Choroid plexus epithelial cell (primary cell): ENCODE measurements at regions not wholly inside any gene's neighbourhood (a gene's known extent, or its start where the extent isn't known, plus 50 kb on each side); places are given as distances from the start of the nearest gene placed in this dataset.

Experiments
- DNase-seq: peaks from one replicate; pipeline ENCODE4 v3.0.0-alpha.2; 2010; ENCODE audit warnings: low read depth
- H3K4me3 ChIP-seq: 2 replicates; pipeline ENCODE4 v1.5.1; 2011; ENCODE audit warnings: low read depth, mild to moderate bottlenecking, control low read depth, low read length, moderate library complexity
- CTCF ChIP-seq: conservative IDR thresholded peaks from 2 replicates; pipeline ENCODE4 v1.5.1; 2011; ENCODE audit warnings: low read depth, mild to moderate bottlenecking, control low read depth, inconsistent platforms, low read length, moderate library complexity

GRCh38 chr1:175844877-175845276 is 101.5 kb upstream of the TNR start:
- H3K4me3 ChIP-seq = no peak overlapping the region
- DNase-seq = no peak
- no peak for TF ChIP-seq CTCF

- TF ChIP-seq CTCF = no peak
Observed at GRCh38 chr1:175842550-175842949, 99.2 kb upstream of the TNR start.

GRCh38 chr1:175841738-175842187 is 98.4 kb upstream of the TNR start:
- H3K4me3 ChIP-seq = no peak overlapping the region
- DNase-seq = no peak
- no peak for TF ChIP-seq CTCF

More at GRCh38 chr1:175842550-175842949, 99.2 kb upstream of the TNR start:
- H3K4me3 ChIP-seq = no peak overlapping the region
- no peak for DNase-seq

GRCh38 chr1:175840787-175841186 is 97.4 kb upstream of the TNR start:
- DNase-seq = no peak
- H3K4me3 ChIP-seq = no peak overlapping the region
- no peak for TF ChIP-seq CTCF

GRCh38 chr1:175839779-175840669 is 96.6 kb upstream of the TNR start:
- TF ChIP-seq CTCF = no peak
- H3K4me3 ChIP-seq = no peak overlapping the region
- peak; percentile 16 for DNase-seq

- H3K4me3 ChIP-seq = no peak overlapping the region
- no peak for DNase-seq
- TF ChIP-seq CTCF = no peak
Observed at GRCh38 chr1:175834597-175834996, 91.2 kb upstream of the TNR start.

- no peak overlapping the region for H3K4me3 ChIP-seq
- no peak for TF ChIP-seq CTCF
- DNase-seq = no peak
Observed at GRCh38 chr1:175833951-175834350, 90.6 kb upstream of the TNR start.
